ENCODE measurements at regions not wholly inside any gene's neighbourhood (a gene's known extent, or its start where the extent isn't known, plus 50 kb on each side); places are given as distances from the start of the nearest gene placed in this dataset.

DNA sequence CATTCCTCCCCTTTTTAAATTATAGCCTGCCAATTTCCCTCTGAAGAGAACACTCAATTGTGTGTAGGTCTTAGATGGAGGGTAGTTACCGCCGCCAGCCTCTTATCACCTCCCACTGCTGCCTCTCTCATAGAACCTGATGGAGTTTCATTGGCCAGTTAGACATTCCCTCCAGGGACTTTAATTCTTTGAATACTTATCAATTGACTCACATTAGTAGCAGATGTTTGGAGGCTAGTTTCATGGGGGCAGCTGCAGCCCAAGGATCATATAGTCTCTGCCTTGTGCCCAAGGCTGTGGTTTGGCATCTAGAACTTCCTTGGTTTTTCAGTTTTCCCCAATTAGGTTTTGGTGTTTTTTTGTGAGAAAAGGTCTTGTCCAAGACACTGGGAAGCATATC is 318.9 kb upstream of the HTR2A start:
- no peaks in the 10 kb centered on the region for H3K9me3 ChIP-seq (replicated peaks in 1 of 3)
- intact Hi-C loops (cut with DNase I): no loop called here
- no peaks in the 10 kb centered on the region for H3K27me3 ChIP-seq
- TF ChIP-seq POLR2A (IDR thresholded peaks at IDR 0.05): no peak
- TF ChIP-seq, protein P1, sequence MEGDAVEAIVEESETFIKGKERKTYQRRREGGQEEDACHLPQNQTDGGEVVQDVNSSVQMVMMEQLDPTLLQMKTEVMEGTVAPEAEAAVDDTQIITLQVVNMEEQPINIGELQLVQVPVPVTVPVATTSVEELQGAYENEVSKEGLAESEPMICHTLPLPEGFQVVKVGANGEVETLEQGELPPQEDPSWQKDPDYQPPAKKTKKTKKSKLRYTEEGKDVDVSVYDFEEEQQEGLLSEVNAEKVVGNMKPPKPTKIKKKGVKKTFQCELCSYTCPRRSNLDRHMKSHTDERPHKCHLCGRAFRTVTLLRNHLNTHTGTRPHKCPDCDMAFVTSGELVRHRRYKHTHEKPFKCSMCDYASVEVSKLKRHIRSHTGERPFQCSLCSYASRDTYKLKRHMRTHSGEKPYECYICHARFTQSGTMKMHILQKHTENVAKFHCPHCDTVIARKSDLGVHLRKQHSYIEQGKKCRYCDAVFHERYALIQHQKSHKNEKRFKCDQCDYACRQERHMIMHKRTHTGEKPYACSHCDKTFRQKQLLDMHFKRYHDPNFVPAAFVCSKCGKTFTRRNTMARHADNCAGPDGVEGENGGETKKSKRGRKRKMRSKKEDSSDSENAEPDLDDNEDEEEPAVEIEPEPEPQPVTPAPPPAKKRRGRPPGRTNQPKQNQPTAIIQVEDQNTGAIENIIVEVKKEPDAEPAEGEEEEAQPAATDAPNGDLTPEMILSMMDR (IDR thresholded peaks at IDR 0.05): no peak
- no peak overlapping the region for H3K4me3 ChIP-seq
- DNase-seq: no peak
- H3K4me1 ChIP-seq (replicated peaks in 1 of 2): no peaks in the 10 kb centered on the region
- H3K36me3 ChIP-seq (replicated peaks in 1 of 2): no peaks in the 10 kb centered on the region
- 86 to 100% (median 87%) methylated on average over 2 of the region's 2 CpGs for WGBS, 4 donors
- H3K27ac ChIP-seq: no peak overlapping the region

DNA sequence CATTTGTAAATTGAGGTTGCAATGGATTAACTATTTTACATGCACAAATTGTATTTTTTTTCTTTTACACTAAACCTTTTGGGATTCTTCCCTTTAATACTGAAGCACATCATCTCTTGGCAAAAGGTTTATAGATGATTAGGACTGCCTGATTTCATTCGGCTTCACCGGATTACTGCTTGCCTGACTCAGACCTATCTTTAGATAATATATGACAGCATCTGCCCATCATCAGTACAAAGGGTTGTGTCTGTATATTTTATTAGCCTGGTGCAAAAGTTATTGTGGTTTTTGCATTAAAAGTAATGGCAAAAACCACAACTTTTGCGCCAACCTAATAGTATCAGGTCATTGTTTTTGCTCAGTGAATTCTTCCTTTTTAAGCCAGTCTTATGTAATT is 316.2 kb upstream of the HTR2A start:
- Histone ChIP-seq H3K4me3 (no peak overlapping the region), H3K27me3 (no peaks in the 10 kb centered on the region), H3K27ac (no peak overlapping the region), H3K36me3 (replicated peaks in 1 of 2) (no peaks in the 10 kb centered on the region), H3K4me1 (replicated peaks in 1 of 2) (no peaks in the 10 kb centered on the region), H3K9me3 (replicated peaks in 1 of 3) (no peaks in the 10 kb centered on the region)
- TF ChIP-seq POLR2A (IDR thresholded peaks at IDR 0.05): no peak
- TF ChIP-seq, protein P1 (IDR thresholded peaks at IDR 0.05): no peak
- intact Hi-C loops (cut with DNase I): no loop called here
- no peak for DNase-seq
- 74 to 86% (median 79%) methylated on average over 3 of the region's 3 CpGs for whole genome bisulfite sequencing, 4 donors

DNA sequence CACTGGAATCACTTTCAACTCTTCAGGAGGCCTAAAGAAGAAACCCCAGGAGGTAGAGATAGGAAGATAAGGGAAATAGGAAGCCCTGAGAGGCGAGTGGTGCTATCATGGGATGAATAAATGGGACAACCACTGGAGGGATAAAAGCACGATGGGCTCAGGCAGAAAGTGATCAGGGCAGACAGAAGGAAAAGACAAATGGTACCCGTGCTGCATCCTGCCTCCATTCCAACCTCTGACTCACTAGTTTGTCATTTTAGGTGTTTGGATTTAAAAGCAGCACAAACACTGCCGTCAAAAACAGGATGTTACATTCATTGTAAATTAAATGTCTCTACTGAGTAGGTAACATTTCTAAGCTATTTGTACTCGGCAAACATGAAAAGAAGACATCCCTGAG is 314.3 kb upstream of the HTR2A start:
- 36 to 47% (median 44%) methylated on average over 5 of the region's 5 CpGs for WGBS, 4 donors
- Histone ChIP-seq H3K36me3 (replicated peaks in 1 of 2) (no peaks in the 10 kb centered on the region), H3K27me3 (no peaks in the 10 kb centered on the region), H3K4me1 (replicated peaks in 1 of 2) (no peaks in the 10 kb centered on the region), H3K9me3 (replicated peaks in 1 of 3) (no peaks in the 10 kb centered on the region), H3K4me3 (no peak overlapping the region), H3K27ac (no peak overlapping the region)
- intact Hi-C loops (cut with DNase I): no loop called here
- no peak for DNase-seq
- TF ChIP-seq POLR2A (IDR thresholded peaks at IDR 0.05): no peak
- TF ChIP-seq, protein P1 (IDR thresholded peaks at IDR 0.05): no peak

DNA sequence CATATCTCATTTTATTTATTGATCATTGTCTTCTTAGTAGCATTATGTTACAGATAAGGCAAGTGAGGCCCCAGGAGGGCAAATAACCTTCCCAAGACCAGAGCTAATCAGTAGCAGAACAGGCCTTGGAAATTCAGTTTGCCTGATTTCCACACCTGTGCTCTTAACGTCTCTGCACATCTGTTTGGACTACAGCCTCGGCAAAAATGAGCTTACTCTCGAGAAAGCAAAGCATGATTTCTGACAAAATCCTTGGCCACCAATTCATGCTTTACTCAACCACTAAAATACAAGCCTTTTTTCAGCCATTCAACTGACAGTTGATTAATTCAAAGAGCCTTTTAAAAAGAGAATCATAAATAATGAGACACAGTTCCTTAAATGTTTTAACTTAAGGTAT is 309.3 kb upstream of the HTR2A start:
- DNase-seq: no peak
- TF ChIP-seq, protein P1 (IDR thresholded peaks at IDR 0.05): no peak
- no peak for TF ChIP-seq POLR2A (IDR thresholded peaks at IDR 0.05)
- Histone ChIP-seq H3K27ac (no peak overlapping the region), H3K4me3 (no peak overlapping the region), H3K36me3 (replicated peaks in 1 of 2) (no peaks in the 10 kb centered on the region), H3K27me3 (no peaks in the 10 kb centered on the region), H3K4me1 (replicated peaks in 1 of 2) (no peaks in the 10 kb centered on the region), H3K9me3 (replicated peaks in 1 of 3) (no peaks in the 10 kb centered on the region)
- intact Hi-C loops (cut with DNase I): no loop called here
- WGBS, 4 donors: 70 to 90% (median 73%) methylated on average over 3 of the region's 3 CpGs

Data from adrenal gland (tissue), 9 donors.